ENCODE measurements at regions not wholly inside any gene's neighbourhood (a gene's known extent, or its start where the extent isn't known, plus 50 kb on each side); places are given as distances from the start of the nearest gene placed in this dataset.

GRCh38 chr18:38329145-38329544, 763.5 kb upstream of the CELF4 start:
- H3K27ac Mint-ChIP-seq, result no peak overlapping the region
- Histone ChIP-seq H3K4me3 (no peak overlapping the region), H3K9me2 (ENCODE audit: insufficient read depth) (no peaks in the 10 kb centered on the region), H2AFZ (no peak overlapping the region), H3K36me3 (ENCODE audit: insufficient read depth) (no peaks in the 10 kb centered on the region), H3K4me1 (ENCODE audit: insufficient read depth) (no peaks in the 10 kb centered on the region), H3K27ac (ENCODE audit: low read depth) (no peak overlapping the region), H3K79me2 (replicated peaks; ENCODE audit: insufficient read depth) (no peaks in the 10 kb centered on the region), H4K20me1 (replicated peaks; ENCODE audit: insufficient read depth) (no peaks in the 10 kb centered on the region), H3K4me2 (no peak overlapping the region), H3F3A (replicated peaks; ENCODE audit: low read depth) (no peaks in the 10 kb centered on the region), H3K27me3 (ENCODE audit: insufficient read depth) (no peaks in the 10 kb centered on the region)
- H3K27me3 Mint-ChIP-seq (ENCODE audit: insufficient read depth, low read depth, poor library complexity), result no peaks in the 10 kb centered on the region
- H3K36me3 Mint-ChIP-seq (ENCODE audit: low read depth), result no peaks in the 10 kb centered on the region
- H3K4me3 Mint-ChIP-seq, result no peak overlapping the region
- no peak for ATAC-seq
- H3K4me1 Mint-ChIP-seq, result no peaks in the 10 kb centered on the region
- no peaks in the 10 kb centered on the region for H3K9me3 Mint-ChIP-seq
- TF ChIP-seq ZNF331 (CRISPR knock-in tag; IDR thresholded peaks at IDR 0.05; ENCODE audit: low read depth), result no peak
- no peak for TF ChIP-seq CREB1 (CRISPR knock-in tag; IDR thresholded peaks at IDR 0.05; ENCODE audit: low read depth)
- TF ChIP-seq REST (IDR thresholded peaks at IDR 0.05; ENCODE audit: unreplicated experiment), result no peak
- TF ChIP-seq ETS1 (IDR thresholded peaks at IDR 0.05), result no peak
- TF ChIP-seq JUNB (IDR thresholded peaks at IDR 0.05; ENCODE audit: unreplicated experiment), result no peak
- TF ChIP-seq POLR2AphosphoS5 (IDR thresholded peaks at IDR 0.05; ENCODE audit: low read depth), result no peak
- TF ChIP-seq STAT1 (IDR thresholded peaks at IDR 0.05; ENCODE audit: unreplicated experiment), result no peak
- no peak for TF ChIP-seq ZNF462 (CRISPR knock-in tag; IDR thresholded peaks at IDR 0.05)
- no peak for DNase-seq (ENCODE audit: low spot score)

Measured in GM23338 (cell line).